NOMO-1 treated with DMSO at 0.1 percent for 48 hours (cell line): ENCODE measurements at regions not wholly inside any gene's neighbourhood (a gene's known extent, or its start where the extent isn't known, plus 50 kb on each side); places are given as distances from the start of the nearest gene placed in this dataset.
"Not testable (repeated sequence)": the region's sequence is repeated elsewhere in the genome, so short reads cannot be mapped to it uniquely, and the experiment has no call there.

Experiments
- DNase-seq: peaks from one replicate; lab custom pipeline; 2025; ENCODE audit not compliant: unreplicated experiment; lab: John Stamatoyannopoulos, UW

DNA sequence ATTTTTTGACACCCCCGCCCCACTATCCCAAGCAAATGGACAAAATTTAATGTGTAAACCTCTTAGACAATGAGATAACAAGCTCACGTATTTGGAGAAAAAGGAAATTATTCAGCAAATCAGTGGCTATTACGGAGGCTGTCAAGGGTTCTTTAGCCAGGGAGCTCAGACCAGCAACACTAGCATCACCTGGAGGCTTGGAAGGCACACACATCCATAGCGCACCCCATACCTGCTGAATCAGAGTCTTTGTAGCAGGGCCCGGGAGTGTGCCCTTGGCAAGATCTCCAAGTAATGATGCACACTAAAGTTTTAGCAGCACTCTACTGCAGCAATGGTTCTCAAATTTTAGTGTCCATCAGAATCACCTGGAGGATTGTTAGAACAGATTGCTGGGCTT, 223.2 kb upstream of the BTBD3 start:
- no peak for DNase-seq

DNA sequence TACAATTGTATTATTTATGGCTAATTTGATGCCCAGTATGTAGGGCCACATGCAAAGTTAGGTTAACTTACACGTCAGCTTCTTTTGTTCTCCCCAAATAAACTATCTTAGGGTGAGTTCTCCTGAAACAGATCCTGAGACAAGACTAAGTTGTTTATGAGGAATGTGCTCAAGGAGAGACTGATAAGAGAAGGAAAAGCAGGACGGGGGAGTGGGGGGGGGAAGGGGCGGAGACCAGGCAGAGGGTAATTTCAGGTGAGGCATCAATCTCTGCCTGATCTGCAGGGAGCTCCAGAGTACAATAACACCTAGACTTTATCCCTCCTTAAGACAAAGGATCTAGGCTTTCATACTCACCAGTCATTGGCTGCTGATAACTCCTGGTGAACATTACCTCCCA, 220.6 kb upstream of the BTBD3 start:
- DNase-seq: no peak

DNA sequence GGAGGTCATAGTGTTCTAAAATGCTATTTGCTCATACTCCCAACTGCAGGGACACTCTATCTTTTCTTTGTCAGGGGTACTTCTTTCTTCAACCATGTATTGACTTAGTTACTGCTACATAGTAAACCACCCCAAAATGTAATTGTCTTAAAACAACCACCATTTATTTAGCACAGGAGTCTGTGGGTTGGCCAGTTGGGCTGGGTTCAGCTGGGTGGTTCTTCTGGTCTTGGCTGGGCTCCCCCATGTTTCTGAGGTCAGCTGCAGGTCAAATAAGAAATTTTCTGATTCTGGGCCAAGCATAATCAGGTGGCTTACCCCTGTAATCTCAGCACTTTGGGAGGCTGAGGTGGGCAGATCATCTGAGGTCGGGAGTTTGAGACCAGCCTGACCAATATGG, 220.0 kb upstream of the BTBD3 start:
- no peak for DNase-seq

DNA sequence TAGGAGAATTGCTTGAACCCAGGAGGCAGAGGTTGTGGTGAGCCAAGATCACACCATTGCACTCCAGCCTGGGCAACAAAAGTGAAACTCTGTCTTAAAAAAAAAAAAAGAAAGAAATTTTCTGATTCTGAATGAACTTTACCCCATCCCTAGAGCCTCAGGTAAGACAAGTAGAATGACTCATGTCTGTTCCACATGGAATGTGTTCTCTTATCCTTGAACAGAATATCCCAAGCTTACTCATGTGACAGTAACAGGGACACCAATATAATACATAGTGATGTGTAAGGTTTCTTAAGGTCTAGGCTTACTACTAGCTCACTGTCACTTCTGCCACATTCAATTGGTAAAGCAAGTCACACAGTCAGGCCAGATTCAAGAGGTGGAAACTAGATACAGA, 219.6 kb upstream of the BTBD3 start:
- DNase-seq: no peak

DNA sequence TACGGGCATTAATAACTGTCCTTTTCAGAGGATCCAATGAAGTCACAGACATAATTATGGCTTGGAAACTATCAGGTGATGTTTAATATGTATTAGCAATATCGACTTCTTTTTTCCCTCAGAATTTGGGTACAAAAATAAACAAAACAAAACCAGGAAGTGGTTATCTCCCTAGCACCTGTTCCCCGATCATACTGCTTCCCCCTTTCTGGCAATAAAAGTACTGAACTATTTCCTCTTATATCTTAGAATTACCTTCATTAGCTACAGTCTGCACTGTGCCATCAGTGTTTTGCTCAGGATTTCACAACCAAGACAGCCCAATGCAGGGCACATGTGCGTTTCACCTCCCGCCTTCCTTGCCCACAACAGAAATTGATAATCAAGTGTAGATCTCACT, 216.9 kb upstream of the BTBD3 start:
- peak; percentile 71 for DNase-seq

DNA sequence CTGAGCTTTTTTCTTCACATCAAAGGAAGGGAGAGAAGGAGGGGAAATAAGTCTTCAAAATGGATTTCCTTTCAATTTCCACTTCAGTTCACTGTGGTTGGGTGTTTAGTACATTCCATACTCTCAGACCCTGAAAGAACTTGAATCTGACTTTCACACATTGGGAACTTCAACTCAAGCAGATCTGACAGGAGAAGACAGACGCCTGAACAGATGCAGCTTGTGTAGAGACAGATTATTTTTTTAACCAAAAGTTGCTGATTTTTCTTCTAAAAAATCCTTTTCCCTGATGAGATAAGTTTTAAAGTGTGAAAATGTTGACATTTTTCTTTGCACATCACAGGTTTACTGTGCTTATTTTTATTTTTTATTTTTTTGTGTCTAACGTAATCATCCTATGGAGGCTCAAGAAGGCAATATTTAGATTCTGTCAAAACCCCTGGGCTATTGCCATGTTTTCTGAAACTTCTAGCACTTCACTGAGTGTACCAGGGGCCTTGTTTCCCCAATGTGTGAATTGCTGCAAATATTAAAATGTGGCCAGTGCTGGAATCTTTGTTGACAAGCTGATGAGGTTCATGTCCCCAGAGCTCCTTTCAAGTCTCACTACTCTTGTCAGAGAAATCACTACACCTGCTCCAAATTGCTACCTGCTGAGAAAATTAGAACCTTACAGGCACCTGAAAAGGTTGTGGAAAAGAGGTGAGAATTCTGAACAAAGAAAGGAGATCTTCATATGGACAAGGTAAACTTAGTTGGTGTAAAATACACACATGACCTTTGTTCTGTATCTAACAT, 214.8 kb upstream of the BTBD3 start:
- DNase-seq: no peak

DNA sequence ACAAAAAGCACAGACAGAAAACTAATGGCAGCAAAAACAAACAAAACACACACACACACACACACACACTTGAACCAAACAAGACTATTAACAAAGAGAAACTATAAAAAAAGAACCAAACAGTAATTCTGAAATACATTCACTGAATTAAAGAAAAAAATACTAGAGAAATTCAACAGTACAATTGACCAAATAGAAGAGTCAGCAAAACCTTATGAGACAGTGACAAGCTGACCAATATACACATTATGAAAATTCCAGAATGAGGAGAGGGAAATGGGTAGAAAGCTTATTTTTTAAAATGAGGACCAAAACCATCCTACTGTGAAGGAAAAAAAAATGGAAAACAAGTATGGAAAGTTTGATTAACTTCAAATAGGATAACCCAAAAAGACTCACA, 212.2 kb upstream of the BTBD3 start:
- no peak for DNase-seq

DNA sequence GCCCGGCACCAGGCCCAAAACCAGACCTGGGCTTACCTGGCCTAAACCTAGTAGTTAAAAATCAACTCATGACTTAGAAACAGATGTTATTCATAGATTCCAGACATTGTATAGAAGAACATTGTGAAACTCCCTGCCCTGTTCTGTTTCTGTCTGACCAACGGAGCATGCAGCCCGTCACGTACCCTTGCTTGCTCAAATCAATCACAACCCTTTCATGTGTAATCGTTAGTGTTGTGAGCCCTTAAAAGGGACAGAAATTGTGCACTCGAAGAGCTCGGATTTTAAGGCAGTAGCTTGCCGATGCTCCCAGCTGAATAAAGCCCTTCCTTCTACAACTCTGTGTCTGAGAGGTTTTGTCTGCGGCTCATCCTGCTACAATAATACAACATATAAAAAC, 209.5 kb upstream of the BTBD3 start:
- DNase-seq: not testable (repeated sequence)

DNA sequence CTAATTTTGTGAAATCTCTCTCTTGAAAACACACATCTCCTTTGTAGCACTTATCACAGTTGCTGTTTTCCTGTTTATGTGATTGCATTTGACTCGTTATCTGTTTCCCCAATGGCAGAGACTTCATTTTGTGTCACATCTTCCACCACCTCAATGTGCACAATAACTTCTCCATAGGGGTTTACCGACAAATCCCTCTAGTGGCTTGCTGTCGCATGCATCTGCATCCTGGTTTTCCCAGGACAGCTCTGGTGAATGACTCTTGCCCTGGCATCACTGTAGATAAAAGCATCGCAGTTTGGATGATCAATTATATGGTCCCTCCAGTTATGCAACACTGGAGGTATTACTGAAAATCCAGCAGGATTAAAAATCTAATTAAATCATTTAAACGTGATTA, 206.5 kb upstream of the BTBD3 start:
- no peak for DNase-seq

DNA sequence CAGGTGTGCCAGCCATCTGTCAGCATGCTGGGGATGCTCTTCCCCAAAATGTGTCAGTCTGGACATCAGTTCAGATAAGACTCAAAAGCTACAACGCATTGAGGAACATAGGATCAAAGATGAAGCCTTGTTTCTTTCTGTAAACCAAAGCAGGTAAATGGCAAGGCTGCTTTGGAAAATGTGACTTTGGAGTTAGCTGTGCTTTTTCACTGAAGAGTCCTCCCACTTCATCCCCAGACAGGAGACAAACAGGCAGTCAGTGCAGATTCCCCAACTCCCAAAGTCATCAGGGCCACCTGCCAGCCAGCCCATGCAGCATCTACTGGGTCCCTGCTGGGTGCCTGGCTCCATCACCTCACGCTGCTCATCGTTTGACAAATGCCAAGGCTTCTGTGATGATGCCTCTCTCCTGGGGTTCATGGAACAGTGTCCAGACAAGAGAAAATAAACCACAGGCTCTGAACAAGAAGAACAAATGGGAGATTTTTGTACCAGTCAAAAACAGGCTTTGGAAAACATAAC, 205.0 kb upstream of the BTBD3 start:
- no peak for DNase-seq

DNA sequence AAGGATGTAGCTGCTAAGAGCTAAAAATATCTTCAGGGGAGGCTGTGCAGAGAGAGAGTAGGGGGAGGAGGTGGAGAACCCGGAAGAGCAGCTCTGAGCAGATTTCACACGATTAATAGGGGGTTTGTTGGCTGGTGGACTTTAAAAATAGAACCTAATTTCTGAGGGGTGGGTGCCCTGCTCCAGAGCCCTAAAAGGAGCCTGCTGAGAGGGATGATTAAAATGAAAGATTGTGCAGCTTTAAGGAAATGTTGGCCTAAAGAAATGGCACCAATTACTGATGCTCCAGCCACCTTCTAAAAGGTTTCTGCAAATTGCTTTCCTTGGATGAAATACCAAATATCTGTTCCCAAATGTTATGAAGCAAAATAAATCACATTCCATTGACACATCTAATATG, 202.8 kb upstream of the BTBD3 start:
- DNase-seq: no peak

DNA sequence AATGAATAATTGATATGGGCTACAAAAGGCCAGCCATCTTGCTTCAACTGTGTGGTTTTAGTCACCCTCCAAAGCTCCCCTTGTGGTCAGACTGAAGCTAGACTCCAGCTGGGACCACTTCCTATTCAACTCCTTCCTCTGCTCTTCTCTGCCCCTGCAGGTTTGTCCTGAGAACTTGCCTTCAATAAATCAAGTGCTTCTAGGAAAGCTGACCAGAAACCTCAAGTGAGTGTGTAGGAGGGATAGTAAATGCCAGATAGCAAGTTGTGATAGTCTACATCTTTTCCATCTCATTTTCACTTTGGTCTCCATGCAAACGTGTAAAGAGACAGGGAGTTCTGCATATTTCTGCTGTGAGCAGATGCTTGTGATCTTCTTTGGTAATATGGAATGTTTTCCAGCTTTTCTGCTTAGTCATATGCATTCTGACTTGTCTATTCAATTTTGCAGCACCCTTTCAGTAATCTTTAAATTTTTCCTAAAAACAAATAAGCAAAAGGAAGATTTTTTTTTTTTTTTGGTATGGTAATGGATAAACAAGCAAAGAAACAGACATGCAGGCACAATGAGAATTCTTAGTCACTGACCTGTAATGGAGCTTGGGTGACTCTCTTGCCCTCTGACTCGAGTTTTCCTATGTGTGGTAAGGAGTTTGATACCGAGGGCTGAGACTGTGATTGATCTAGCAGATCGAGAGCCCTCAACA, 201.3 kb upstream of the BTBD3 start:
- peak; percentile 28 for DNase-seq

DNA sequence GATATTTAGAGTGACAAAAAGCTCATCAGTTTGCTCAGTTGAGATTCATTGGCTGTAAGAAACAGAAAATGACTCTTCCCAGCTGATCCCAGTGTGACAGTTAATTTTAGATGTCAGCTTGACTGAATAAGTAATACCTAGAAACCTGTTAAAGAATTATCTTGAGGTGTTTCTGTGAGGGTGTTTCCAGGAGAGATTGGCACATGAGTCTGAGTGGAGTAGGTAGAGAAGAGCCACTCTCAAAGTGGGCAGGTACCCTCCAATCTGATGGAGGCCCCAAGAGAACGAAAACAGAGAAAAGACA, 200.8 kb upstream of the BTBD3 start:
- no peak for DNase-seq

DNA sequence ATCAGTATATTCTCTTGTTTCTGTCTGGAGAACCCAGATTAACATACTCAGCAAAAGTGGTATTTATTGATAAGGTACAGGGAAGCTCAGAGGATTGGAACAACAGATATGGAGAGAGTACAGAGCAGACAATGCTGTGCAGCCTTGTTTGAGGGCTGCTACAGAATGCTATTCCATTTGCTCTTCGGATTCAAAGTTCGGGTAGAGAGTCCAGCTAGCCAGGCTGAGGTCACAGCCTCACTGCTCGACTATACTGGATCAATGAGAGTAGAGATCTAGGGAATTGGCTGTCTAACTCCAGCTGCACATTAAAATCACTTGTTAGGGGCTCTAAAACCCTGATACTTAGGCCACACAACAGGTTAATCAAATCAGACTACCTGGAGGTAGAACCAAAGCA, 200.1 kb upstream of the BTBD3 start:
- no peak for DNase-seq

DNA sequence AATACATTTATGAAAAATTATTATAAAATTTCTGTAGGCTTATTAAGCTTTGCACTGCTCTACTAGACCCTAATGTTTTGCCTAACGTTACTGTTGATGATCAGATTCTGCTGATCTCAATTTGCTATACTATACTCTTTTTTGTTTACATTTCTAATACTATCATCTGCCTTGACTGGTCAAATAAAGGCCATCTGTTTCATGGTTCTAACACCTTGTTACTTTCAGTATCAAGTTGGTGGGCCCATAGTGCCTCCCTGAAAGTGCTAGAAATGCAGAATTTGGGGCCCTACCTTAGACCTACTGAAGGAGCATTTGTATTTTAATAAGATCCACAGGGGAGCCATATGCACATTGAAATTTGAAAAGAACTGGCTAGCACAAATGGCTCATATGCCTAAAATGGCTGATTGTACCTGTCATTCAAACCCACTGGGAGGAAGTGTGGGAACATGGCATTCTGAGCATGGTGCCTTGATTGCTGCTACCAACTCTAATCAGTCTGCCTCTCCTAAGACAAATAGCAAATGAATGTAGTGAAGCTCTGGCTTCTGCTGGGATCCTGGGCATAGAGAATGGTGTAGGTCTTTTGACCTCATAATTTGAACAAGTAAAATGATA, 199.1 kb upstream of the BTBD3 start:
- DNase-seq: no peak

DNA sequence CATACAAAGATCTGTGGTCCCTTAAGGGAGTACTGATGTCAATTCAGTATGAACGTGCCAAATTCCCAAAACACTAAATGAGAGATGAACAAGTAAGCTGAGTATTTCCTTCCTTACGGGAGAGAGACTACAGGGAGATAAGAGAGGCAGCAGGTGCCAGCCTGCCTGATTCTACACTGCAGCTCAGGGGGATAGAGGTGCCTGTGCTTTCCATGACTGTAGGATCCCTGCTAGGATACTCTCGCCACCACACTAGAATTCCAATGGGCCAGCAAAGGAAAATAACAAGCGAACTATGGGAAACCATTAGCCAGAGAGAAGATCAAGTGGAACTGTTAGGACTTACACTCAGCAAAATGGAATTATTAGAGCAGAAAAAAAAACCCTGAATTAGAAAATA, 198.5 kb upstream of the BTBD3 start:
- no peak for DNase-seq

DNA sequence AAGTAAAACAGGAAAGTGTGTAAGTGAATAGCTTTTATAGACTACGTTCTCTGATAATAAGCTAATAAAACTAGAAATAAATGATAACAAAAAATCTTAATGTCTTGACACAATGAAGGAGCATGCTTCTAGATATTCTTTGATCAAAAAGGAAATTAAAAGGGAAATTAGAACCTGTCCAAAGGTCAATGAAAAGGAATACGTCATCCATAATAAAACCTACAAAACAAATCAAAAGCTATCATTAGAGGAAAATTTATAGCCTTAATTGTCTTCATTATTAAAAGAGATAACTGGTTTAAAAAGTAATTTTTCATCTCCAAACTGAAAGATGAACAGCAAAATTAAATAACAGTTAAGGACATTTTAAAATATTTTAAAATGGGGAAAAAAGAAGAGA, 196.3 kb upstream of the BTBD3 start:
- no peak for DNase-seq

DNA sequence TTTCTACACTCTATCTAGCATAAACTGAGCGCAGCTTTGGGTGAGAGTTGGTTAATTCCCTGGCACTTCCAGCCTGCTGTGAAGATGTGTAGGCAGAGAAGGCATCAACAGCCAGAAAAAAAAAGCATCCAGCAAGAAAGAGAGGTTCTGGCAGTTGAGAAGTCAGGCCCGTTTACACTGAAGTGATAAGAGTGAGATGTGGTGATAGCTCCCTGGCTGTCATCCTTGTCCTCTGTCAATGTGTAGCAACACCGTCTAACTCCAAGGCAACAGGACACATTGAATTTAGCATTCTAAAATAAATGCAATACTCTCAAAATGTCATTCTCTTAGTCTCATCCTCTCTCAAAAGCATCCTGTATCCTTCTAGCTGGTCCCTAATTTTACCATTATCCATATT, 193.6 kb upstream of the BTBD3 start:
- no peak for DNase-seq

DNA sequence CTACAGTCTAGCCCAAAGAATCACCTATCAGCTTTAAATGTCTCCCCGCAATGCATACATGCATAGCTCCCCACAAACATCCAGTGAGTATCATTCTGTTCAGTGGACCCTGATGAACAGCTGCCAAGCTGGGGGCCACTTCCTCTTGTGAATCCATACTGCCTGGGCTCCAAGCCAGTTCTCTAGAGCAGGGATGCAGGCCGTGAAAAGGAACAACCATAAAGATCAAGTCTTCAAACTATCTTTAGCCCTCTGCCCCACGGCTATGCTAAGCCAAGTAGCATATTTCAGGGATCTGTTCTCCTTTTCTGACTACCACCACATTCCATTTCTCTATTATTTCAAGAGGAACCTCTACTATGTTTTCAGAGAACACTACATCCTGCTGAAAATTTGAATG, 191.7 kb upstream of the BTBD3 start:
- no peak for DNase-seq

DNA sequence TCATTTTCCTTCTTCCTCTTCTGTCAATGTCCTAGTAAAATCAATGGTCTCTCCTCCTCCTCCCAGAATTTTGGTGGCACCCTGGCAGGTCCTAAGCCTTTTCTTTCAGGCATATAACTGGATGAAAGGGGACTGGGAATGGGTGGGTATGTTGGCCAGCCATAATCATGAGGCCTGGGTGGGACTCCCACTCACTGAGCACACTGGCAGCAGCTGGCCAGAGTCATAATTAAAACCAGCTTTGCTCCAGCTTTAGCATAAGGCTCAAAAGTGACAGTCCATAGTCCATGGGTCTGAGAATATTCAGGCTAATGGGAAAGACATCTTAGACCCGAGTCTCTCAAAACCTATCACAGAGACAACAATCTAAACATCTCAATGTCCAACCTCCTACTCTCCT, 190.0 kb upstream of the BTBD3 start:
- no peak for DNase-seq

DNA sequence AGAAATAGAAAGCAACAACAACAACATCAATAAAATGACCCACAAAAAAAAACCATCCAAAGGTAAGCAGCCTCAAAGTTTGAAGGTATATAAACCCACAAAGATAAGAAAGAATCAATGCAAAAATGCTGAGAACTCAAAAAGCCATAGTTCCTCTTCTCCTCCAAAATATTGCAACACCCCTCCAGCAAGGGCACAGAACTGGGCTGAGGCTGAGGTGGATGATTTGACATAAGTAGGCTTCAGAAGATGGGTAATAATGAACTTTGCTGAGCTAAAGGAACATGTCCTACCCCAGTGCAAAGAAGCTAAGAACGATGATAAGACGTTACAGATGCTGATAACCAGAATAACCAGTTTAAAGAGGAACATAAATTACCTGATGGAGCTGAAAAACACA, 188.8 kb upstream of the BTBD3 start:
- peak; percentile 56 for DNase-seq

DNA sequence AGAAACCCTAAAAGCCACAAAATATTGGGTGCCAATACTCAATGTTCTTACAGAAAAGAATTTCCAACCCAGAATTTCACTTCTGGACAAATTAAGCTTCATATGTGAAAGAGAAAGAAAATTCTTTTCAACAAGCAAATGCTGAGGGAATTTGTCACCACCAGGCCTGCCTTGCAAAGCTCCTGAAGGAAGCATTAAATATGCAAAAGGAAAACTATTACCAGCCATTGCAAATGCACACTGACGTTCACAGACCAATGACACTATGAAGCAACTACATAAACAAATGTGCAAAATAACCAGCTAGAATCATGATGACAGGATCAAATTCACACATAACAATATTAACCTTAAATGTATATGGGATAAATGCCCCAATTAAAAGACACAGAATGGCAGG, 187.9 kb upstream of the BTBD3 start:
- DNase-seq: no peak
